ENCODE measurements at regions not wholly inside any gene's neighbourhood (a gene's known extent, or its start where the extent isn't known, plus 50 kb on each side); places are given as distances from the start of the nearest gene placed in this dataset.

- TF ChIP-seq CTCF (IDR thresholded peaks at IDR 0.05) = no peak
- TF ChIP-seq POLR2A (IDR thresholded peaks at IDR 0.05) = no peak
Measured at GRCh38 chr11:69209038-69209350, 53.3 kb downstream of the SMIM38 start.

Measured in body of pancreas (tissue), 4 donors.